ENCODE measurements at regions not wholly inside any gene's neighbourhood (a gene's known extent, or its start where the extent isn't known, plus 50 kb on each side); places are given as distances from the start of the nearest gene placed in this dataset.

DNA sequence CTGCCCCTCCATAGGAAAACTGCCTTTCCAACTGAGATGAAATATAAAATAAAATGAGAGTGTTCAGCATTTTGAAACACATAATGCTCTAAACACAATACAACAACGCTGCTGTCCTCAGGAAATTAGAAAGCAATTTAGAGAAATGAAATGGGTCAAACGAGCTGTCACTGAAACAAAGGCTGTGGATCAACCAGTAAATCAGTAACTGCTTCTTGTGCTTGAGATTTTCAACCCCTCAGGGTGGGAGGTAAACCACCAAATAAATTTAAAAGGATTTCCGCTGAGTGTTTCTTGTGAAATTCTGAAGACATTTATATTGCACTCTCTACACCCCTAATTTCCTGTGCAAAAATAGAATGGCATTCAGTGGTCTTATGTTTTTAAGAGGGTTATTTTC is 657.1 kb upstream of the SEL1L start:
- no peak for FAIRE-seq

DNA sequence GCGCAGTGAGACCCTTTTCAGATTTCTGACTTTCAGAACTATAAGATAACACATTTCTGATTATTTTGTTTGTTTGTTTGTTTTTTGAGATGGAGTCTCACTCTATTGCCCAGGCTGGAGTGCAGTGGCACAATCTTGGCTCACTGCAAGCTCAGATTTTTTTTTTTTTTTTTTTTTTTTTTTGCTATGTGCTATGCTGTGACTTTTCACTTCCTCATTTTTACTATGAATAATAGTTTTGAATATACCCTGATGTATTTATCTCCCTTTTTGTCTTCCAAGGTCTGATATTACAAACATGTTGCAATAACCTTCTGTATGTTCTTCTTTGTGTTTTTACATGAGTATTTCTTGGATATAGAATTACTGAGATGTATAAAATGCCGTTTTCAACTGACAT is 658.7 kb upstream of the SEL1L start:
- FAIRE-seq, result no peak

DNA sequence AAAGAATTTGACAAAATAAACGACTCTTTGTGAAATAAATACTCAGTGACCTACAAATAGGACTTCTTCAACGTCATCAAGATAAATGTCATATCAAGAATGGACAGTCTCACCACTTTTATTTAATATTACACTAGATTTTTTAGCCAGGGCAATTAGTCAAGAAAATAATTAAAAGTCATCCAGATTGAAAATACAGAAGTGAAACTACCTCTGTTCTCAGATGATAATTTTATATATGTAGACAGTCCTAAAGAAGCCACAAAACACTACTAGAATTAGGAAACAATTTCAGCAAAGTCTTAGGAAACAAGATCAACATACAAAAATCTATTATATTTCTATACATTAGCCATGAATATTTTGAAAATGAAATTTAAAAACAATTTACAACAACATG is 689.6 kb upstream of the SEL1L start:
- no peak for FAIRE-seq

DNA sequence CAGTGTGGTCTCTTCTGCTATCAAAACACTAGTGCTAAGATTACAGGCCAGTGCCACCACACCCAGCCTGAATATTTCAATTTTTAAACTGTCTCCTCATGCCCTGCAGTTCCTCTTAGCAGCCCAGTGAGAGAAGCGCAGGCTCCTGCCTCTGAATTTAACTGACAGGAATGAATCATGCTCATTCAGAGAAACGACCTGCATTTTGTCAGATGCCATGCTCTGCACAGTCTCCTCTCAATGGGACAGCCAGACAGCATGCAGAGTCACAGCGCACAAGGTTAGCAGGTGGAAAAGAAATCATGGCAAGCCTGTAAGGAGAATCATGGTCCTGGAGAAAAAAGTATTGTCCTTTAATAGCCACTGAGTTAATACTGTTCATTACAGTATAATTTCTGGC is 691.0 kb upstream of the SEL1L start:
- FAIRE-seq, result no peak

DNA sequence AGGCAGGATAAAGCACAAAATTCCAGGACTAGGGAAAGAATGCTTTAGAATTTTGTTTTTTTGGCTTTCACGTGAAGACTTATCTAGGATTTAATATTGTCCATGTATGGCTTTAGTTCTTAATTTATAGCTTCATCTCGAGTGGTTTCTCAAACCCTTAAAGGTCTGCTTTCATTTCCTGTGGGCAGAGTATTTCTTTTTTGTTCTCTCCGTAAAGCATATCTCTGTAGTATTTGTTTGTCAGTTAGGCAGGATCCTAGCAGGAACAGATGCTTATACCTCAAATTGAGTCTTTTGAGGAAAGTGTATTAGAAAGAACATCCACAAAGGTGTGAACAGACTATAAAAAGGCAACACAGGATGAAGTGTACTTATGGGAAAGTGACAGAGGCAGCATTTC is 697.1 kb upstream of the SEL1L start:
- FAIRE-seq, result no peak

DNA sequence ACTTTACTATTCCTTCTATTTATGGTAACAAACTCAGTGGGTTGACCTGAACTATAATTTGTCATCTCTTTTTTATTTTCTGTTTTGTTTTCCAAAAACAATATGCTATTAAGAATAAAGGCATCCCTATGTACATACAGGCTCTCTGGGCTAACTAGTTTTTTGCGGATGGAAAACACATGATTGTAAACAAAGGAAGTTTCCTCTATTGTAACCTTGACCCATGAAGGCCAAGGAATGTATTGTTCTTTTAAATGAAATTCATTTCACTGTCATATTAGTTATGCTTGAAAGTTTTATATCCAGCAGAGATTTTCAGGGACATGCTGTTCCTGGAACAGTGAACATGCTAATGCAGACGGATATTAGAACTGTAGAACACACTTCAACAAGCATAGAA is 705.0 kb upstream of the SEL1L start:
- FAIRE-seq, result no peak

DNA sequence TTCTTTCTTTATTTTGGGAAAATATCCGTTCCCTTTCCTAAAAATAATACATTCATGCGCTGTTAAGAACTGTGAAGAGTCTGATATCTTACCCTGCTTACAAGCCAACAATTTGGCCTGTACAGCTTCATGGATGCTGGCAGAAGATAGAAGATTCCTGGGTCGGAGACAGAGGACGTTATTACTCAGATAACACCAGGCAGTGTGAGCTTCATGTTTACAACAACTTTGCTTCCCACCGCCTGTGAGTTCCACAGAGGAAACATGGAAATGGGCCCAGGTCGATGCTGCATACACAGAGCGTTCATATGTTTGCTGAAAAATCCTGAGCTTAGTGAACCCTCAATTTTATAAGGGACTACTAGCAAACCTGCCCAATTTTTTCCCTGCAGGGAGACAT is 705.6 kb upstream of the SEL1L start:
- FAIRE-seq, result no peak

DNA sequence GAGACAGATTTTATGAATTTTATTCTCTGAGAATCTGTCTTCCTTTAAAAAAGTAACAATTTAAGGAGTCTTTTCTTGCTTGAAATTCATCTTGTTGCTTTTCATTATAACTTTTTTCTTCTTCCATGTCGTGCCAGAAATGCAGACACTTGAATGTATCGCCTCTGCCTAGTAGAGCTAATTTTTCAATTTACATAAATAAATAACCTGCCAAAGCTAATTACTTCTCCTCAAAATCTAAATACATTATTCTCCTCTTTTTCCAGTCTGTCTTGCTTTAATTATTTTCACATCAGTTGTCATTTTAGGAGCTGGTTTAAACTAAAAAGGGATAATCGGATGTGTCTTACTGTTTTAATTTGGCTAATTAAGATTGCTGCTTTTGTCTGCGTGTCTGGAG is 711.1 kb upstream of the SEL1L start:
- FAIRE-seq, result no peak

DNA sequence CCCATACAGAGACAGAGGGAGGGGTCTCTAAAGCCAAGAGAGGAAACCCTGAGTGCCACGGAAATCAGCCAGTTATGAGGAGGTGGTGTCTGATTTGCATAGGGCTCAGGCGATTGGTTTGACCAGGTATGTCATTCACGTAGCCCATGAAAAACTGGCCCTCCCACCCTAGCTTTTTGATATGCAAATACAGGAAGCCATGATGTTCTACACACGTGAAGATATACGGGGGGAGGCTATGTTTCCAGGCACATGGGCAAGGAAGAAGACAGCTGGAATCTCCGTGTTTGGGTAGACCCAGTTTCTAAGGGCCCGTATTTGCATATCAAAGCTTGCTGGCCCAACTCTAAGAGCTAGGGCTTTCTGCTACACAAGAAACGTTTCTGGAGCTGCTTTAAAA is 717.8 kb upstream of the SEL1L start:
- no peak for FAIRE-seq

DNA sequence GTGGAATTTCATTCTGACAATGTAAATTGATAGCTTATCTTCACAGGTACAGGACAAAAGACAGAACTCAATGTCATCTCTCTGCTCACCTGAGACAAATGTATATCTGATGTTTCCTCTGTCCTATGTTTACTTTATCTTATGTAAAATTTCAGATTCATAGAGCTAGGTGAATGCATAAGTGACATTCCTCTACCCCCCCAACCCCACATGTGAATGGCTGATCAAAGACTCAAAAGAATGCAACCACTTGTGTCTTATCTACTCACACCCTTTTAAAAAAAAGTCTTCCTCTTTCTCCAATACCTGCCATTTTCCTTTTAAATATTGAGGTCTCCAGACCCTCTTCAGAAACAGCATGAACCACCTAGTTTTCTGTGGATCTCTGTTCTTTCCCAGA is 736.6 kb upstream of the SEL1L start:
- FAIRE-seq, result no peak

DNA sequence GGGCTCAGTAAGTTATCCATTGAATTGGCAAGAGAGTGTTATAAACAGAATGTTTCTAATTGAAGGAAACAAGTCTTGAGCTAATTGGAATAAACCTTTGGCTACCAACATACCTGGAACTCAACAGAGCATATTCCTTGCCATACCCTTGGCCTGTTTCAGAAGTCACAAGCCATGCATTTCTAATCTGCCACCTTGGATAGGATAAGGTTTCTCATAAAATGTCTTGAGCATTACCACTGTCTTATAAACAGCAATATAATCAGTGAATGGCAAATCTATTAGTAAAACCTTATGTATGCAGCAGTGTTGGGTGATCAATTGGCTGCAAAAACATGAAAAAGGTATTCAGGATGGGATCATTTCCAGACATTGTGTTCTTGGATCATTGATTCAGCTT is 765.2 kb upstream of the SEL1L start:
- FAIRE-seq, result no peak

DNA sequence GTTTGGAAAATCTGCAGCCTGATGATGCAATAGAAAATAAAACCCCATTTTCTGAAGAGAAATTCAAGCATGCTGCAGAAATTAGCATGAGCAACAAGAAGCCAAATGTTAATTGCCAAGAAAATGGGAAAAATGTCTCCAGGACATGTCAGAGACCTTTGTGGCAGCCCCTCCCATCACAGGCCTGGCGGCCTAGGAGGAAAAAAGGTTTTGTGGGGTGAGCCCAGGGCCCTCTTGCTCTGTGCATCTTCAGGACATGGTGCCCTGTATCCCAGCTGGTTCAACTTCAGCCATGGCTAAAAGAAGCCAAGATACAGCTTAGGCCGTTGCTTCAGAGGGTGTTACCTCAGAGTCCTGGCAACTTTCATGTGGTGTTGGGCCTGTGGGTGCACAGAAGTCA is 775.5 kb upstream of the SEL1L start:
- no peak for FAIRE-seq

DNA sequence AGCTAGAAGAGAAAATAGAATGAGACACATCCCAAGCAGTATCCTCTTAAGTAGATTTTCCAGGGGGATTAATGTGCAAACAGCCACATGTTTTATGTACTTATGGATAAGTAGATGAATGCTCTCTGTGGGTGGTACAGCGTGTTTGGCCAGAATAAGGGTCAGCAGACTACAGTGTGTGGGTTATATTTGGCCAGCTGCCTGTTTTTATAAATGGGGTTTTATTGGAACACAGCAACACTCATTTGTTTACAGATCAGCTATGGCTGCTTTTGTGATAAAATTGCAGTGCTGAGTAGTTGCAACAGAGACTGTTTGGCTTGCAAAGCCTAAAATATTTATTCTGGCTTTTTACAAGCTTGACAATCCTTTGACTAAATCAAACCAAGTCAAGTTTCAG is 780.2 kb upstream of the SEL1L start:
- no peak for FAIRE-seq

DNA sequence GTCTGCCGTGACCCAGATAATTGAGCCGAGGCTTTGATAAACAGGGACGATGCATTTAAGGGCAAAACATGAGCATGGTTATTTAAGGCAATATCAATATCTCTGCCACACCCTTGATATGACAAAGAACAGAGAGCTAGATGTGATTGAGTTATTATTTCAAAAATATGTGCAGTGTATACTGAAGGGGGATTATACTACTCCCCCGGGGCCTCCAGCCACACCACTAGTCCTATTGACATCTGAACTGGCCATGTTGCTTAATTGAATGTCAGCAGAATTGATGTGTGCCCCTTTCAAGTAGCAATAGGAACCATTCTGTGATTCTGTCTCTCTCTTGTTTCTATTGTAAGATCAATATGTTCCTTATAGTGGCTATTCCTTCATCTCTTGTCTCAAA is 794.8 kb upstream of the SEL1L start:
- no peak for FAIRE-seq

DNA sequence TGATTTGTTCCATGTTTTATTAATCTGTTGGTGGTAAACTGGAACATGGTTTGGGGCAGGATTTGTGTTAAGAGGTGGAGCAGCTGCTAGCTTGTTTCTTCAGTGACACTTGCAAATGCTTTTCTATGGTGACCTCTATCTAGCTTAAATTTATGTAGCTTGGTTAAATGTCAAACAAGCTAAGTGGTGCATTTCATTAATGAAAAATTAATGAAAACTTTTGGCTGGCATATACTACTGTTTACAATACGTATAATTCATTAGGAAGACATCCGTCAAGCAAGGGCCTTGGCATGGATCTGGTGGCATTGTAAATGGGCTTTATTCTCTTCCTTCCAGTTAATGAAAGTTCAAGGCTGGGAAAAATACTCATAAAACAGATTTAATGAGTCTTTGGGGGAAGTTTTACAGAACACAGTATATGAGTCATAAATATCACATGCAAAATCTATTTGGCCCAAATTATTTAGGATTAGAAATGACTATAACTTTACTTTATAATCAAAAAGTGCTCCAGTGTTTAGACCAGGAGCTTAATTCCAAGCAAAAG is 807.7 kb upstream of the SEL1L start:
- no peak for FAIRE-seq

DNA sequence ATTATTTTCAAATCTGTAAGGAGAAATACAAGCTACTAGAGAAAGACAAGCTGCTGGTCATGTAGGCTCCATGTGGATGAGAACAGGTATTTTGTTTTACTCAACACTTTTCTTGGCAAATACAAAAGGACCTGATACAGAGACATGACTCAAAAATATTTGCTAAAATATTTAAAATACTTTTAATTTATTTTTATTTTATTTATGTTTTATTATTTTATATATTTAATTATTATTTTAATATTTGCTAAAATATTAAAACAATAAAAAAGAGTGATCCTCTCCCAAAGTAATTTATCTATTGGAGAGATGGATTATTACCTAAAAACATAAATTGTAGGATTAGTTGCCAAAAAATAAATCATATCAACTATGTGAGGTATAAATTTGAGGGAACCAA is 808.9 kb upstream of the SEL1L start:
- FAIRE-seq, result no peak

DNA sequence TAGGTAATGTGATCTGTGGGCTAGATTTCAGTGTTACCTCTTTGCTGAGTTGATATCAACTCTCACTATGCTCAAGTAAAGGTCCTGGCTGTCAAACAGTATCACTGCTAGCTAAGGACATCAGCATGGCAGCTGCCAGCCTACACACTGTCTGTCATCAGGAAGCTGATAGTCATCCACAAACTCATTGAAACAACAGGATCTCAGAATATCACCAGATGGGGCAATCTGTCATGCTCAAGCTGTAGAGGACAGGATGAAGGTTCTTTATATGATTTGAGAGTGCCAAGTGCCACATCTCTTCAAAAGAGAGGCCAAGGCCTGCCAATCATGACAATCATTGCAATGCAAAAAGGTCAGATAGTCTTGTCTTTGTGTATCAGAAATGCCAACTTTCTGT is 811.5 kb upstream of the SEL1L start:
- no peak for FAIRE-seq

DNA sequence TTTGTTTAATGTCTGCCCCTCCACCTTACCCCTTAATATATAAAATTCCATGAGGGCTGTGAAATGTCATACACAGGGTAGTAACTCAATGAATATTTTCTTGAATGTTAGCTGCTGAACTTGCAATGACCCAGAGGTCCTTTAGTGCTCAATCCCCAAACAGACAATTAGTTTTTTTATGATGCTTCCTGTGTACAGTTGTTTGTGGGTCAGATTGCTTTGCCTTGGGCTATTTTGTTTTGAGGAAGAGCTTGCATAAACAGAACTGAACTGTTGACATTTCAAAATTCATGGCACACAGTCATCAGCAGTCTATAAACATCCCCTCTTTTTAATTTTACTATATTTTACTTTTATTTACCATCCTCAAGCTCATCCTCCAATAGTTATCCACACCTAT is 820.5 kb upstream of the SEL1L start:
- no peak for FAIRE-seq

DNA sequence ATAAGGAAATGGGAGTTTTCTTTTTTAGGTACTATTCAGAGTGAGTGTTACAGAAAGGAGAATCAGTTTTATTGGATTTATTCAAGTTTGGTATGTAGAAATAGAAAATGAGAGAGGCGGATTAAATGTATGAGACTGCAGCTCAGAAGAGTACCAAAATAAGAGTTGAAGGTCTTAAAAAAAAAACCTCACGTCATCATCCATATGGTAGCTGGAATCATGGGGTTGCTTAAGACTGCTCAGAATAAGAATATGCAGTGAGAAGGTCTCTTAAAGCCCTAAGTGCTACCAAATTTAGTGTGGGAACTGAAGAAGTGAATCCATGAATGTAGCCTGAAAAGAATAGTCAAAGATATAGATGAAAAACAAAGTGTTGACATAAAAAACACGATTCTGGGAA is 825.5 kb upstream of the SEL1L start:
- FAIRE-seq, result no peak

DNA sequence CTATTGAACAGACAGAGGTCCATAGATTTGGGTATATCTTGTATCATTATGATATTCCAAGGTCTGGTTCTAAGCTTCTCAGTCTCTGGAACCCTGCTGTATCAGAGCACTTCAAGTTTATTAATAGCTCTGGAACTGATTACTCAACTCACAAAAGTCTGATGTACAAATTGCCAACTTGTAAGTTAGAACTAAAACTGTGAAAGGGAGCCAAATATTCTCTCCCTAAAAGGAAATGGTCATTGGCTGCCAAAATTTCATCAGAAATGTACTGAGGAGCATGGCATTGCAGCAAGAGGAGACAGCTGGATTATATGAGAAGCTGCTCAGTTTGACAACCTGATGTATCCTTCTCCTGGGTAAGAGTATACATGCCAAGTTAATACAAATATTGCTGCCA is 828.8 kb upstream of the SEL1L start:
- FAIRE-seq, result no peak

DNA sequence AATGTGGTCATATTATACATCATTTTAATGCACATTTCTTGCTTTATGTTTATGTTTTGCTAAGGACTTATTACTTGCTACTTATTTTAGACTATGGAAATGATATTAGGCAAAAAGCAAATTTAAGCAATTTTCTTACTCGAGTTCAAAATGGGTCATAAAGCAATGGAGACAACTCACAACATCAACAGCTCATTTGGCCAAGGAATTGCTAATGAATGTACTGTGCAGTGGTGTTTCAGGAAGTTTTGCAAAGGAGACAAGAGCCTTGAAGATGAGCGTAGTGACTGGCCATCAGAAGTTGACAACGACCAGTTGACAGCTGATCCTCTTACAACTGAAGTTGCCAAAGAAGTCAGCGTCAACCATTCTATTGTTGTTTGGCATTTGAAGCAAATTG is 831.8 kb upstream of the SEL1L start:
- no peak for FAIRE-seq

DNA sequence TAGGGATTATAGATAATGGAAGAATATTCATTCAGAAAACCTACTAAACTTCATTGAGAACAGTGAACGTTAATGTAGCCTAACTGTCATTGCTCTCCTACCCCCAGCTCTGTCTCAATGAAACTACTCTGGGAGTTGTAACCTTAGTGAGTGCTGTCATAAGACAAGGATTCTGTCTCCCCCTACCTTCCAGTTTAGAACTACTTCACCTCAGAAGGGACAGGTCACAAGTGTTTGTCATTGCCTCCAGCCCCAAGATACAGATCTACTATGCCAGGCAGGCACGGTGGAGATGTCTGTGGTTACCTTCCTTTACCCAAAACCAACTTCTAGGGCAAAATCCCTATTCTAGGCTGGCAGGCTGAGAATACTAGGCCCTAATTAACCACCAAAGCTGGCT is 833.1 kb upstream of the SEL1L start:
- FAIRE-seq, result no peak

DNA sequence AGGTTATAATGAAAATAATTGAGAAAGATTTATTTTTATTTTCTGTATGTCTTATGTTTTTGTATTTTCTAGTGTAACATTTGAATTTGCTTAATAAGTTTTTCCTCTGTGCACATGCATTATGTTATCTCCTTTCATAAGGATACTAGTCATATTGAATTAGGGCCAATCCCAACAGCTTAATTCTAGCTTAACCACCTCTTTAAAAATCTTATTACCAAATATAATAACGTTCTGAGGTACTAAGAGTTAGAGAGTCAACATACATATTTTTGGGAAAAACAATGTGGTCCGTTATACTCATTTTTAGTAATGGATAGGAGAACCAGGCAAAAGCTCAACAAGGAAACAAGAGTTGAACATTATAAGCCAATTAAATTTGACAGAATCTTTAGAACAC is 845.6 kb upstream of the SEL1L start:
- no peak for FAIRE-seq

DNA sequence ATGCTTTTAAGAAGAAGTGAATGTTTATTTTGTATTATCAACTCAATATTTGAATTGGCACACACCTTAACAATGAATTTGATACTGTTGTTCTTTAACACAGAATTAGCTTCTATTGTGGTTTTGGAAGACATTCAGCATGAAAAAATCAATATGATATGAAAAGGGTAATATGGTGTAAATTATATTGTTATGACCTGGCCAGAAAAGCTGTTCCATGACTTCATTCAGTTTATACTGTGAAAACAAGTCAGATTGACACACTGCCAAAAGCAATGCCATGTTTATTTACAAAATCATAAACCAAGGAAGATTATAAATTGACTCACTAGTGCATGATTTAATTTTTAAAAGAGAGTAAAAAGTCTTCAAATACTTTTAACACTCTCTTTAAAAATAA is 851.4 kb upstream of the SEL1L start:
- FAIRE-seq, result no peak

DNA sequence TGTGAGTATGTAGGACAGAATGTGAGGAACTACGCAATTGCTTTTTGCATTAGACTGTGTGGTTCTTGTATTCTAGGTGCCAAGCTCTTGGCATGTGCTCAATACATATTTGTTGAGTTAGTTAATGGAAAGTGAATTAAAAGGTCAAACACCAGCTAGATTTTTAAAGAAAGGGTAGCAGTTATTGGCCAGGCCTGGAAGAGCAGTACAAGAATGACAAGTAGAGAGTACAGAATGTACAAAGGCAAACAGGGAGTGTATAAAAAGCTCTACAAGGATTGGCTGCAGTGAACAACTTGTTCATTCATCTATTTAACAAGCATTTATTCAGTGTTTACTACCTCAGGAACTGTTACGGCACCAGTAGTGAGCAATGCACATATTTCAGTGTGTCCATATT is 854.0 kb upstream of the SEL1L start:
- no peak for FAIRE-seq

DNA sequence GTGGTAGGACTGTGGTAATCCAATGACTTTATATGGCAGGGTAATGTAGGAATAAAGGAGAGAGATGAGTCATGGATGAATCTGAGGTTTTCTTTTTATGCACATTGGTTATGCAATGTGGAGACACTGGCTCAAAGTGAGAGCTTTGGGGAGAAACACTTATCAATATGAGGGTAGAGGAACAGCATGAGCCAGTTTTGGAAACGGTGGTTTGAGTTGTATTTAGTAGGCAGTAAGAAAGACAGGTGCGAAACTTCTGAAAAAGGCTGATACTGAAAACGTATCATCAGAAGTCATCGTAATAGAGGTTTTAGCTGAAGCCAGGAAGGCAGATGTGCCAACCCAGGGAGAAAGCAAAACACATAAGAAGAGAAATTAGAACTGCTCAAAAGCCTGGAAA is 854.8 kb upstream of the SEL1L start:
- no peak for FAIRE-seq
